PC-3 (cell line): ENCODE measurements at regions not wholly inside any gene's neighbourhood (a gene's known extent, or its start where the extent isn't known, plus 50 kb on each side); places are given as distances from the start of the nearest gene placed in this dataset.
A peak's percentile ranks its signal among the peaks of the same experiment; 100 is the strongest.

Experiments used
- ATAC-seq: fragments of 200-7000 bp; cut with Tn5 transposase; 2 replicates; pipeline ENCODE4 v1.9.1; 2020; ENCODE audit warnings: mild to moderate bottlenecking, moderate library complexity
- BruUV-seq: library from RNA; stranded (reverse); fragments of 400-500 nt; replicated peaks from 2 replicates; lab custom pipeline; 2021; lab: Mats Ljungman, UMichigan
- CTCF ChIA-PET: fragments of 300-600 bp; sonication (Branson Sonifier 250); formaldehyde crosslinking; loops from one replicate; lab custom pipeline; 2022; ENCODE audit warnings: antibody characterized with exemption; lab: Charles Lee
- POLR2A ChIA-PET: fragments of 300-600 bp; sonication (Branson Sonifier 250); formaldehyde crosslinking; loops from one replicate; lab custom pipeline; 2022; ENCODE audit warnings: antibody characterized with exemption; ENCODE audit not compliant: unreplicated experiment; lab: Charles Lee
- DNase-seq: peaks from one replicate; pipeline ENCODE4 v3.0.0-alpha.2; 2015
- H2AFZ ChIP-seq: fragments of 300-600 bp; sonication (generic); 2 replicates; pipeline ENCODE4 v1.6.0; 2016; ENCODE audit warnings: antibody characterized with exemption, low read length
- H3F3A ChIP-seq: fragments of 300-600 bp; sonication (generic); one replicate; pipeline ENCODE4 v1.6.0; 2017; ENCODE audit warnings: antibody characterized with exemption, low read length, control low read depth, mild to moderate bottlenecking; ENCODE audit not compliant: unreplicated experiment
- H3K27ac ChIP-seq: fragments of 300-600 bp; sonication (generic); 2 replicates; pipeline ENCODE4 v1.5.1; 2016; ENCODE audit warnings: mild to moderate bottlenecking, low read length
- H3K27me3 ChIP-seq: fragments of 300-600 bp; sonication (generic); 2 replicates; pipeline ENCODE4 v1.6.1; 2016; ENCODE audit warnings: low read length, mixed read lengths
- H3K36me3 ChIP-seq: fragments of 300-600 bp; sonication (generic); 2 replicates; pipeline ENCODE4 v1.6.1; 2016; ENCODE audit warnings: low read depth, mixed run types, low read length, mixed read lengths
- H3K4me1 ChIP-seq: fragments of 300-600 bp; sonication (generic); 2 replicates; pipeline ENCODE4 v1.5.1; 2016; ENCODE audit warnings: low read length; ENCODE audit not compliant: insufficient read depth
- H3K4me2 ChIP-seq: fragments of 300-600 bp; sonication (generic); 2 replicates; pipeline ENCODE4 v1.6.0; 2016; ENCODE audit warnings: low read length
- H3K4me3 ChIP-seq: fragments of 300-600 bp; sonication (generic); 2 replicates; pipeline ENCODE4 v1.5.1; 2016; ENCODE audit warnings: mild to moderate bottlenecking, low read length, mixed read lengths
- H3K79me2 ChIP-seq: fragments of 300-600 bp; sonication (generic); 2 replicates; pipeline ENCODE4 v1.6.1; 2017; ENCODE audit warnings: low read length, mixed read lengths
- H3K9ac ChIP-seq: fragments of 300-600 bp; sonication (generic); 2 replicates; pipeline ENCODE4 v1.6.0; 2016; ENCODE audit warnings: mild to moderate bottlenecking, low read length
- H3K9me2 ChIP-seq: fragments of 300-600 bp; sonication (generic); replicated peaks from 2 replicates; pipeline ENCODE4 v1.6.1; 2016; ENCODE audit warnings: mixed run types, low read length, mixed read lengths
- H3K9me3 ChIP-seq: fragments of 300-600 bp; sonication (generic); 2 replicates; pipeline ENCODE4 v1.6.1; 2016; ENCODE audit warnings: low read length, mixed read lengths
- H4K20me1 ChIP-seq: fragments of 300-600 bp; sonication (generic); 2 replicates; pipeline ENCODE4 v1.6.1; 2016; ENCODE audit warnings: low read length, mixed read lengths
- EZH2 ChIP-seq: fragments of 300-600 bp; sonication (generic); IDR thresholded peaks from one replicate; pipeline ENCODE4 v1.6.1; 2017; ENCODE audit warnings: antibody characterized with exemption, mild to moderate bottlenecking, low read length; ENCODE audit not compliant: unreplicated experiment
- EZH2phosphoT487 ChIP-seq: fragments of 300-600 bp; sonication (generic); IDR thresholded peaks from 2 replicates; pipeline ENCODE4 v1.6.1; 2018; ENCODE audit warnings: mild to moderate bottlenecking, antibody characterized with exemption, low read length, borderline replicate concordance
- intact Hi-C: fragments of 100-400 bp; cut with micrococcal nuclease; formaldehyde crosslinking; loops from 2 replicates; pipeline ENCODE4 v1.9.0; 2023
- TF ChIP-seq, protein P1 (sequence below): fragments of 300-600 bp; sonication (generic); conservative IDR thresholded peaks from 2 replicates; pipeline ENCODE4 v1.5.1; 2017; ENCODE audit warnings: antibody characterized with exemption, low read depth, mild to moderate bottlenecking, low read length

DNA sequence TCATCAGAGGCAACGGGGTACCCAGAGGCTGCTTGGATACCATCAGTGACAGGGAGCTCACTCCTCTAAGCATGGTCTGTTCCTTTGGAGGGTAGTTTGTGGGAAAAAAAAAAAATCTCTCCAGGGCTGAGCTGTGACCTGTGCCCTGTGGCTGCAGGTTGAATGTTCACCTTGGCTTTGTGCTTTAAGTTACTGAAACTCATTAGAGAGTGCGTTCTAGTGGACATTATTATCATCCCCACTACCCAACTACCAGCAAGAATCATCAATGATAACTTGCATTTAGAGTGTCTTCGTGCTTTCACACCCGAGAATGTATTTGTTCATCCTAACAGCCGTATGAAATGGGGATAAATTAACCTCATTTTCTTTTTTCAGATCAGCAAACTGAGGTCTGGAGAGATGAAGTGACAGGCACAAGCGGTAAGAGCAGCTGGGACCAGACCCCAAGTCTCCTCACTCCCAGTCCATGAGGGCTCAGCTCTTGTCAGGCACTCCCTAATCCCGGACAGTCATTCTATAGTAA lies 157.5 kb upstream of the MYCN start:
- Histone ChIP-seq H3K27me3 (peaks cover 20% of the 10 kb centered on the region; the same call in 1 of the 2 replicates), H3K79me2 (no peaks in the 10 kb centered on the region), H3K27ac (no peak overlapping the region), H3K9ac (no peak overlapping the region), H3F3A (no peaks in the 10 kb centered on the region), H4K20me1 (no peaks in the 10 kb centered on the region), H3K4me1 (peaks cover 16% of the 10 kb centered on the region), H3K9me3 (no peaks in the 10 kb centered on the region), H3K36me3 (no peaks in the 10 kb centered on the region), H3K4me3 (no peak overlapping the region), H2AFZ (no peak overlapping the region), H3K4me2 (peak overlapping the region; percentile 73), H3K9me2 (no peaks in the 10 kb centered on the region)
- intact Hi-C loops, result no loop called here
- TF ChIP-seq EZH2 (no peak), EZH2phosphoT487 (no peak)
- TF ChIP-seq, protein P1, sequence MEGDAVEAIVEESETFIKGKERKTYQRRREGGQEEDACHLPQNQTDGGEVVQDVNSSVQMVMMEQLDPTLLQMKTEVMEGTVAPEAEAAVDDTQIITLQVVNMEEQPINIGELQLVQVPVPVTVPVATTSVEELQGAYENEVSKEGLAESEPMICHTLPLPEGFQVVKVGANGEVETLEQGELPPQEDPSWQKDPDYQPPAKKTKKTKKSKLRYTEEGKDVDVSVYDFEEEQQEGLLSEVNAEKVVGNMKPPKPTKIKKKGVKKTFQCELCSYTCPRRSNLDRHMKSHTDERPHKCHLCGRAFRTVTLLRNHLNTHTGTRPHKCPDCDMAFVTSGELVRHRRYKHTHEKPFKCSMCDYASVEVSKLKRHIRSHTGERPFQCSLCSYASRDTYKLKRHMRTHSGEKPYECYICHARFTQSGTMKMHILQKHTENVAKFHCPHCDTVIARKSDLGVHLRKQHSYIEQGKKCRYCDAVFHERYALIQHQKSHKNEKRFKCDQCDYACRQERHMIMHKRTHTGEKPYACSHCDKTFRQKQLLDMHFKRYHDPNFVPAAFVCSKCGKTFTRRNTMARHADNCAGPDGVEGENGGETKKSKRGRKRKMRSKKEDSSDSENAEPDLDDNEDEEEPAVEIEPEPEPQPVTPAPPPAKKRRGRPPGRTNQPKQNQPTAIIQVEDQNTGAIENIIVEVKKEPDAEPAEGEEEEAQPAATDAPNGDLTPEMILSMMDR, result no peak
- DNase-seq, result no peak
- ATAC-seq, result no peak
- BruUV-seq, result no TSS peak
- ChIA-PET POLR2A (no interaction called here), CTCF (no interaction called here)

DNA sequence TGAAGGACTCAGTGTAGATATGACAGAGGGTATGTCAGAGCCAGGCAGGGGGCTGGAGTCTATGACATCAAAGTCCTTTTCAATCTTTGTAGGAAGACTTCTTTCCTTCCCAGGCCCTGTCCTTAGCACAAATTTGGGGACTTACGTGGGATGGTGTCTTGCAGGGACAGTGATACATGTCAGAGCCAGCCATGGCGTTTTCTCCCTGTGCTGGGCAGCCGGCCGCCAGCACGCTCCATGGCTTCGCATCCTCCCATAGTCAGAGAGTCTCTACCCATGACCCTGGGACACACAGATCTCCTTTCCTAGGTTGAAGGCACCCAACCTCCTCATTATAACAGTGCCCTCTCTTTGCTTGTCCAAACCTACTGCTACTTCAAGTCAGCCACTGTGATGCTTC lies 156.9 kb upstream of the MYCN start:
- Histone ChIP-seq H3K9me2 (no peaks in the 10 kb centered on the region), H3K36me3 (no peaks in the 10 kb centered on the region), H3K9ac (no peak overlapping the region), H3K27me3 (peaks cover 20% of the 10 kb centered on the region; the same call in 1 of the 2 replicates), H3K79me2 (no peaks in the 10 kb centered on the region), H3K27ac (no peak overlapping the region), H3K4me1 (peaks cover 16% of the 10 kb centered on the region), H2AFZ (no peak overlapping the region), H3K9me3 (no peaks in the 10 kb centered on the region), H4K20me1 (no peaks in the 10 kb centered on the region), H3F3A (no peaks in the 10 kb centered on the region), H3K4me3 (no peak overlapping the region), H3K4me2 (no peak overlapping the region)
- DNase-seq (no peak), ATAC-seq (no peak)
- TF ChIP-seq EZH2phosphoT487 (no peak), EZH2 (no peak)
- TF ChIP-seq, protein P1, result no peak
- intact Hi-C loops, result no loop called here
- ChIA-PET CTCF (no interaction called here), POLR2A (no interaction called here)
- no TSS peak for BruUV-seq

DNA sequence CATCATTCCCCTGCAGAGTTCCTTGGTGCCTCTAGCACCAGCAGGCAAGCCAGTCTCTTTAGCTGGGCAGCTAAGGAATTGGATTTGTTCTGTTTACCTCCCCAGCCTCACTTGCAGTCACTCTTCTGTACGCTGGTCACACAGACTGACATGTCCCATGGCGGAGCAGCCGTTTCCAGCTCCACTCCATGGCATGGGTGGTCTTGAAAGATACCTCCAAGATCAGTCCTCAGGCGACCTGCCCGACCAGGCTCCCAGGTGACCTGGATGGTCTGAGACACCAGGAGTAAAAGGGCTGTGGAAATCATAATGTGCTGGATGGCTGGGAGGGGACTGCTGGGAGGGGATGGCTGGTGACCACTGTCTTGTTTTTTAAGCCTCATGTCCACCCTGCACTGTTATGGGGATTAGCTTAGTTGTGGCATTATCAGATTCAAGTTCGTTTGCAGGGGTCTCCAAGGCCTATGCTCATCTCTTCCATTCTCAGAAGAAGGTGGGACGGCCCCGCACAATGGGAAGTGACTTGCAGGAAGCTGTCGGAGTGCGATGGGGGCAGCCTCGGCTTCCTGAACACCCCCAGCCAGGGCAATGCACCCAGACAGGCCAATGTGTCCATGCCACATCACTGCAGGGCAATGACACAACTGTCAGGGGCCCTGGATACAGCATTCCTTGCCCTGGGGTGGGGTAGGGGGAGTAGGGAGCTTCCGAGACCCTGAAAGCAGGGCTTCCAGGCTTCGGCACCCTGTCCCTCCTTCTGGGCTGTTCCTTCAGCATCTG lies 156.1 kb upstream of the MYCN start:
- DNase-seq, result no peak
- no peak overlapping the region for H3K27ac ChIP-seq
- no peak for TF ChIP-seq EZH2
- no peak for TF ChIP-seq EZH2phosphoT487
- TF ChIP-seq, protein P1, result no peak
- no peaks in the 10 kb centered on the region for H4K20me1 ChIP-seq
- no peaks in the 10 kb centered on the region for H3F3A ChIP-seq
- ATAC-seq, result no peak
- H3K4me1 ChIP-seq, result peaks cover 16% of the 10 kb centered on the region
- no TSS peak for BruUV-seq
- H2AFZ ChIP-seq, result no peak overlapping the region
- no peaks in the 10 kb centered on the region for H3K79me2 ChIP-seq
- intact Hi-C loops, result no loop called here
- POLR2A ChIA-PET, result no interaction called here
- H3K27me3 ChIP-seq, result peaks cover 20% of the 10 kb centered on the region; the same call in 1 of the 2 replicates
- no peak overlapping the region for H3K4me2 ChIP-seq
- H3K4me3 ChIP-seq, result no peak overlapping the region
- no peaks in the 10 kb centered on the region for H3K9me2 ChIP-seq
- H3K36me3 ChIP-seq, result no peaks in the 10 kb centered on the region
- no peak overlapping the region for H3K9ac ChIP-seq
- H3K9me3 ChIP-seq, result no peaks in the 10 kb centered on the region
- CTCF ChIA-PET, result no interaction called here
